Stomach (tissue), 8 donors: ENCODE measurements at regions not wholly inside any gene's neighbourhood (a gene's known extent, or its start where the extent isn't known, plus 50 kb on each side); places are given as distances from the start of the nearest gene placed in this dataset.

Experiments used
- DNase-seq, 2 donors: peaks; one replicate each; pipeline versions ENCODE4 v3.0.0 to v3.0.0-alpha.2; 2013 to 2019
- H3K27ac ChIP-seq, 5 donors: fragments of 200-600 bp in 4 of 5; sonication (generic) in 4 of 5; one replicate each; pipeline ENCODE4 v1.5.1; 2013 to 2019; ENCODE audit warnings: mild to moderate bottlenecking in 1 of 5, moderate library complexity in 1 of 5
- H3K27me3 ChIP-seq, 3 donors: fragments of 200-600 bp; sonication (generic); one replicate each; pipeline ENCODE4 v1.5.1; 2017 to 2019; ENCODE audit warnings: mixed run types in 1 of 3
- H3K36me3 ChIP-seq, 4 donors: fragments of 200-600 bp; sonication (generic); 1 replicate in 3 of 4; 2 replicates in 1 of 4; pipeline ENCODE4 v1.5.1; 2016 to 2019
- H3K4me1 ChIP-seq, 4 donors: fragments of 200-600 bp; sonication (generic); one replicate each; pipeline ENCODE4 v1.5.1; 2016 to 2019
- H3K4me3 ChIP-seq, 4 donors: fragments of 200-600 bp; sonication (generic) in 3 of 4; one replicate each; pipeline ENCODE4 v1.5.1; 2016 to 2019; ENCODE audit warnings: mild to moderate bottlenecking in 1 of 4
- H3K9me3 ChIP-seq, 4 donors: fragments of 200-600 bp; sonication (generic); one replicate each; pipeline ENCODE4 v1.5.1; 2016 to 2019
- CTCF ChIP-seq, 7 experiments: fragments of 450-650 bp in 4 of 7; fragments of 200-600 bp in 3 of 7; sonication (generic) in 3 of 7; IDR thresholded peaks; one replicate each; pipeline ENCODE4 v1.5.1; 2016 to 2019; ENCODE audit warnings: antibody characterized with exemption in 7 of 7, control low read depth in 2 of 7, mild to moderate bottlenecking in 1 of 7
- EP300 ChIP-seq: sonication (generic); formaldehyde crosslinking; IDR thresholded peaks from one replicate; pipeline ENCODE4 v1.6.1; 2017; ENCODE audit warnings: antibody characterized with exemption
- POLR2A ChIP-seq, 4 donors: fragments of 450-650 bp; IDR thresholded peaks; one replicate each; pipeline ENCODE4 v1.6.1; 2016; ENCODE audit warnings: antibody characterized with exemption in 4 of 4, control low read depth in 2 of 4, mild to moderate bottlenecking in 1 of 4, moderate library complexity in 1 of 4
- POLR2AphosphoS5 ChIP-seq, 3 donors: sonication (generic); formaldehyde crosslinking; IDR thresholded peaks; one replicate each; pipeline ENCODE4 v1.6.1; 2016; ENCODE audit warnings: antibody characterized with exemption in 3 of 3
- WGBS, 5 donors: extraction: QIAGEN DNeasy Blood & Tissue Kit in 3 of 5; methylation state at CpG; one replicate each; pipeline versions ENCODE4 v1.1.5 to v1.1.7; 2013 to 2018; 5-methylcytosine and 5-hydroxymethylcytosine counted together
- intact Hi-C: fragments of 100-400 bp; cut with DNase I; formaldehyde crosslinking; loops from one replicate; pipeline ENCODE4 v1.15.1; 2023; ENCODE audit warnings: low total_unique reads
- donor health status: healthy with polysubstance abuse.
- donor health status: Bipolar disorder and iron deficiency.
- donor health status: healthy.

- 94 to 99% (median 98%) methylated on average over 2 of the region's 2 CpGs for WGBS, 5 donors
Measured at GRCh38 chr3:151609491-151609890, 124.2 kb upstream of the AADACL2 start.

GRCh38 chr3:151604891-151605290 is 128.8 kb upstream of the AADACL2 start:
- 83 to 100% (median 89%) methylated on average over 1 of the region's 1 CpG for WGBS, 5 donors
- Histone ChIP-seq H3K4me3 (no peak overlapping the region), H3K27me3 (no peaks in the 10 kb centered on the region), H3K9me3 (no peaks in the 10 kb centered on the region), H3K4me1 (no peaks in the 10 kb centered on the region), H3K27ac (no peak overlapping the region), H3K36me3 (no peaks in the 10 kb centered on the region)
- intact Hi-C loops: no loop called here
- DNase-seq: no peak
- TF ChIP-seq EP300 (no peak), POLR2AphosphoS5 (IDR thresholded peaks at IDR 0.05) (no peak), POLR2A (IDR thresholded peaks at IDR 0.05) (no peak), CTCF (IDR thresholded peaks at IDR 0.05) (no peak)

More at GRCh38 chr3:151609491-151609890, 124.2 kb upstream of the AADACL2 start:
- intact Hi-C loops: no loop called here
- H3K36me3 ChIP-seq: no peaks in the 10 kb centered on the region
- no peak for TF ChIP-seq CTCF (IDR thresholded peaks at IDR 0.05)
- TF ChIP-seq POLR2AphosphoS5 (IDR thresholded peaks at IDR 0.05): no peak
- TF ChIP-seq EP300: no peak
- no peak for TF ChIP-seq POLR2A (IDR thresholded peaks at IDR 0.05)
- peaks cover 0 to 11% (median 2%) of the 10 kb centered on the region in 4 donors for H3K9me3 ChIP-seq
- DNase-seq: no peak
- H3K4me3 ChIP-seq: no peak overlapping the region
- H3K4me1 ChIP-seq: no peaks in the 10 kb centered on the region
- no peaks in the 10 kb centered on the region for H3K27me3 ChIP-seq
- H3K27ac ChIP-seq: no peak overlapping the region

GRCh38 chr3:151600783-151601182 is 132.9 kb upstream of the AADACL2 start:
- H3K4me3 ChIP-seq: no peak overlapping the region
- H3K4me1 ChIP-seq: no peaks in the 10 kb centered on the region
- TF ChIP-seq POLR2A (IDR thresholded peaks at IDR 0.05) (no peak), EP300 (no peak), CTCF (IDR thresholded peaks at IDR 0.05) (no peak), POLR2AphosphoS5 (IDR thresholded peaks at IDR 0.05) (no peak)
- intact Hi-C loops: no loop called here
- no peaks in the 10 kb centered on the region for H3K9me3 ChIP-seq
- DNase-seq: no peak
- H3K27ac ChIP-seq: no peak overlapping the region
- H3K27me3 ChIP-seq: no peaks in the 10 kb centered on the region
- no peaks in the 10 kb centered on the region for H3K36me3 ChIP-seq

GRCh38 chr3:151599103-151599672 is 134.5 kb upstream of the AADACL2 start:
- WGBS, 5 donors: 83 to 90% (median 87%) methylated on average over 7 of the region's 7 CpGs
- no peak for TF ChIP-seq POLR2AphosphoS5 (IDR thresholded peaks at IDR 0.05)
- TF ChIP-seq EP300: no peak
- no peak for TF ChIP-seq CTCF (IDR thresholded peaks at IDR 0.05)
- TF ChIP-seq POLR2A (IDR thresholded peaks at IDR 0.05): no peak
- no peaks in the 10 kb centered on the region for H3K36me3 ChIP-seq
- H3K27ac ChIP-seq: no peak overlapping the region
- H3K4me1 ChIP-seq: no peaks in the 10 kb centered on the region
- H3K9me3 ChIP-seq: no peaks in the 10 kb centered on the region
- intact Hi-C loops: no loop called here
- DNase-seq: no peak
- H3K27me3 ChIP-seq: no peaks in the 10 kb centered on the region
- H3K4me3 ChIP-seq: no peak overlapping the region
